GM12891 (cell line): ENCODE measurements at regions not wholly inside any gene's neighbourhood (a gene's known extent, or its start where the extent isn't known, plus 50 kb on each side); places are given as distances from the start of the nearest gene placed in this dataset.

Source experiments
- DNase-seq: peaks from one replicate; pipeline ENCODE4 v3.0.0; 2011; ENCODE audit warnings: low spot score; ENCODE audit not compliant: insufficient read length
- FAIRE-seq: peaks from 2 replicates; lab custom pipeline; 2011; peaks lifted over from hg19 to GRCh38; lab: Jason Lieb, UNC
- PAX5 ChIP-seq: IDR thresholded peaks from 2 replicates; pipeline ENCODE4 v1.6.1; 2011; ENCODE audit warnings: low read length, moderate library complexity, mild to moderate bottlenecking; ENCODE audit not compliant: insufficient read depth, severe bottlenecking
- POLR2A ChIP-seq: IDR thresholded peaks from 2 replicates; pipeline ENCODE4 v1.6.1; 2011; ENCODE audit warnings: low read depth, low read length, control low read depth
- POLR2AphosphoS5 ChIP-seq: IDR thresholded peaks from 2 replicates; pipeline ENCODE4 v1.6.1; 2011; ENCODE audit warnings: low read depth, low read length, control low read depth
- POU2F2 ChIP-seq: IDR thresholded peaks from 2 replicates; pipeline ENCODE4 v1.6.1; 2011; ENCODE audit warnings: low read depth, mild to moderate bottlenecking, control low read depth, low read length, moderate library complexity
- SPI1 ChIP-seq: IDR thresholded peaks from 2 replicates; pipeline ENCODE4 v1.6.1; 2011; ENCODE audit warnings: low read depth, low read length, control low read depth
- TAF1 ChIP-seq: IDR thresholded peaks from 2 replicates; pipeline ENCODE4 v1.6.1; 2011; ENCODE audit warnings: low read depth, low read length, control low read depth

DNA sequence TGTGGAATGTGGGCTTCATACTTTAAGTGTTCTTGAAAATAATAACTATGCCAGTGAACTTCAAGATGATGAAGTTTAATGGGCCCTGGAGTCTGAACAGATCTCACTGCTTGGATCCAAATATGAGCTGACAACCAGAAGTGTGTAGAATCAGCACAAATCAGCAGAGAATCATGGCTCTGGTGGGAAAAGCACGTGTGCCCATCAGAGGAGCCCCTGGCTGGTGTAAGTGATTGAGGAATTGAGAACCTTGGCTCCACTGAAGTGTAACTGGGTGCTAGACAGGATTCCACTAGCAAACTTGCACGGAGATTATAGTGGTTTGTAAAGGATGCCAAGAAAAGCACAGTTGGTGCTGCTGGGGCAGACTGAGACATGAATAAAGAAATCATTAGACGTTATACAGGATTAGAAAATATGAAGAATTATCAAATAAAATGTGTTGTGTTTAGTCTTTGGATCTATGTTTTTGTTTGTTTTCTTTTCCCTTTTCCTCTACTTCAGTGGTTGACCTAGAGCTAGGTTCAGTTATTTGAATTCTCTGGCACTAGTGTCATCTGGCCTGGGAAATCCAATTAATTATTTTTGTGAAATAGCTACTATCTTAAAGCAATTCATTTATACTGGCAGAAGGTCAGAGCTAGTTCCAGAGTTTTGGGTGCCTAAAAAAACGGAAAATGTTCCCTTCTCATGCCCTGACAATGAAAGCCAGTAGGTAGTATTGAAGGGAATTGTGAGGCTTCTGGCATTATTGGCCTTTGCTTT, 175.7 kb upstream of the MEOX2 start:
- TF ChIP-seq POU2F2 (no peak), POLR2AphosphoS5 (no peak), POLR2A (no peak), TAF1 (no peak), SPI1 (no peak)
- DNase-seq: no peak
- FAIRE-seq: no peak

DNA sequence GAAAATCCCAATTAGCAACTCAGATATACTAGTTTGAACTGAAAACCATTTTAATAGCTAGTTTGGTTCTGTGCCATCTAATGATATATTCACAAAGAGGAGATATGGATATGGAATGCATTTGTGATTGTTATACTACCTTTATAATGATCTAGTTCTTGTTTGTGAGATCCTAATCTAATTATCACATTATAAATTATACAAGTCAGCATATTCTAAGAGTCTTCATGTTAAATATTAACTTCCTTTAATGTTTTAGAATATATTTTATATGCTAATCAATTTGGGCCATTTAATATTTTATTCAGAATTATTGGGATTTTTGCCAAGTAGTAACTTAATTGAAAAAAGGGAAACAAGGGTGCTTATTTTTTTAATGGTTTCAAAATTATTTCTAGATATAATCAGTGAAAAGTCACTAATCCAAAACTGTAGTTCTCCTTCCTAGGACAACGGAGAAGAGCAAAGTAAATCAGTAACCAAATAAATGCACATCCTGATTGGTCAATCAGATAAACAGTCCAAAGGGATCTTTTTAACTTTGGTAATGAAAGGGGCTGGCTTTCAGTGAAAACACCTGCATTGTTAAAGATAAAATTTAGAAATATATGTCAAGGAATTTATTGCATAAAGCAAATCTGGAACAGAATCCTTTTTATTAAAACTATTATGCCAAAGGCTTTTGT, 173.9 kb upstream of the MEOX2 start:
- FAIRE-seq (no peak), DNase-seq (no peak)
- TF ChIP-seq TAF1 (no peak), SPI1 (no peak), PAX5 (no peak), POLR2A (no peak), POU2F2 (no peak), POLR2AphosphoS5 (no peak)

DNA sequence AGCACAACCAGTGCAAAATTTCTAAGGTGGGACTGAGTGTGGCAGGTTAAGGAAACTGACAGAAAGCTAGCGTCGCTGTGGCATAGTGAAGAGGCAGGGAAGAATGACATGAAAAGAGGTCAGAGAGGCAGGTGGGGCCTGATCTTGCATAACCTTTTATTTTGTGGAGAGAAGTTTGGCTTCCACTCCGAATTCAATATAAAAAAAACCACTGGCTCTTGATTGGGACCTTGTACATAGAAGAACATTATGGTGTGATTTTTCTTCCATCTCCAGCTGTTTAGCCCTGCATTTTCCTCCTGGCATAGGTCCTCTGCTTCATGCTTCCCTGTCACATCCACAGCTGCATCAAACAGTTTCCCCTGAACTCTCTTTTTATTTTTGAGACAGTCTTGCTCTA, 170.5 kb upstream of the MEOX2 start:
- no peak for DNase-seq
- no peak for FAIRE-seq
- TF ChIP-seq POLR2AphosphoS5: no peak
- TF ChIP-seq PAX5: no peak
- no peak for TF ChIP-seq TAF1
- no peak for TF ChIP-seq SPI1
- TF ChIP-seq POU2F2: no peak
- no peak for TF ChIP-seq POLR2A

DNA sequence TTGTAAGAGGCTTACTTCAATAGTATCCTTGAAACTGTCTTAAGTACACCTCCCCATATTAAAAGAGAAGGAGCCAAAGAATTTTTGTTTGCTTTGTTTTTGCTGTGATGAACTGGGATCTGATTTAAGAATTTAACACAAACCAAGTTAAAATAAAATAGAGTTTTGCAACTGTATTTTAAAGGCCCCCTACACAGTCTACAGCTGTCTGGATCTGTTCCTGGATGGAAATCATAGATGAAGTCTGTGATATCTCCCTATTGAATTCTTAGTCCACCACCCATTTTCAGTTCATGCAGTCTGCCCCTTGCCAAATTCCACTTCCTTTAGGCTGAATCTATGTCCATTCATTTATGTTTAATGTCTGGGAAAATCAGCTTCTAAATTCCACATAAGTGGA, 169.8 kb upstream of the MEOX2 start:
- no peak for DNase-seq
- TF ChIP-seq POLR2AphosphoS5 (no peak), SPI1 (no peak), POLR2A (no peak), POU2F2 (no peak), TAF1 (no peak), PAX5 (no peak)
- FAIRE-seq: no peak

DNA sequence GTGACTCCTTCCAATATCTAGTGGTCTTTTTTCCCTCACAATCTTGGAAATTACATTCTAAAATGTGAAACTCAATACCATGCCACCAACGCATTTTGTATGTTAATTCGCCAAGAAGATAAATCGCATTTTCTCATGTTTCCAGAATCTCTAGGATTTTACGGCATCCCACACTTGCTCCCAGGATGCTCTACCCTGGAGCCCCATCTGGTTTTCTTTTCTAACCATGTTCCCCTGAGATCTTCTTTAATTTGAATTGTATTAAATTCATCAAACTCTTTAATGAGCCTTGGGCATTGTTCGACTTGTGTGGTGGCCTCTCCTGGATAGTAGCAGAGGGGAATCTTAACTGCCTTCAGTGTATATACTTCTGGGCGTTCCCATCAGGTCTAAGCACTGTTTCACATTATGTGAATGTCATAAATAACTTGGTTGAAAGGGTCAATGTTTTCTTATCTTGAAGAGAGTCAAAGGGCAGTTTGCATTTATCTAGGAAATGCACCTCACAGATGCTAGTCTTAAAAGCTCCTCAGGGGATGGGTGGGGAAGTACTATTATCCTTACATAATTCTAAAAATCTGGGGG, 169.1 kb upstream of the MEOX2 start:
- TF ChIP-seq TAF1 (no peak), POU2F2 (no peak), POLR2AphosphoS5 (no peak), POLR2A (no peak), PAX5 (no peak), SPI1 (no peak)
- FAIRE-seq (no peak), DNase-seq (no peak)

DNA sequence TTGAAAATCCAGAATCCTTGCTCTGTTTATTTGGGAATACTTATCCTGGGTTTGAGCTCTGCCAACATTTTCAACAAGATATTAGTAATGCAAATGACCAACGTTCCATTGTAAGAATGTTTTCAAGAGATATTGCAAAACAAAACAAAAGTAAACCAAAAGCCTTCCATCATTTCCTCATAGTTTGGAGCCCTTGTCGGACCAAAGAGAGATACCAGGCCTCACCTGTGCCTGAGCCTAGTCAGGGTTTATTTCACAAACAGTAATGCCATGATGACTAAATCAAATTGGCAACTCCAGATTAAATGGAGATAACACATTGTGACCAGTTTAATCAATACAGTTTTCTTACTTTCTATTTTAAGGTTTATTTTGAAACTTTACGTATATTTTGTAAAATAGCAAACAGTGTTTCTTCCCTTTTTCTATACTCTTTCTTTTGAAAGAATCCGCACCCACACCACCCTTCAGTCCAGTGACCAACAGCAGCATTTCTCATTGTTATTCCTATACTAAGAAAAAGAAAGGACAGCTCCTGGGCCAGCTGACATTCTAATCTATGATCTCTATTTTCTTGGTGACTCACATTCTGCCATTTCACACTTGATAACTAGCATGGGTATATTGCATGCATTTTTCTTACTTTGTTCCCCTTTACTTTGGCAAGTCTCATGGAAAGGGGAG, 168.5 kb upstream of the MEOX2 start:
- TF ChIP-seq POU2F2: no peak
- no peak for FAIRE-seq
- DNase-seq: no peak

DNA sequence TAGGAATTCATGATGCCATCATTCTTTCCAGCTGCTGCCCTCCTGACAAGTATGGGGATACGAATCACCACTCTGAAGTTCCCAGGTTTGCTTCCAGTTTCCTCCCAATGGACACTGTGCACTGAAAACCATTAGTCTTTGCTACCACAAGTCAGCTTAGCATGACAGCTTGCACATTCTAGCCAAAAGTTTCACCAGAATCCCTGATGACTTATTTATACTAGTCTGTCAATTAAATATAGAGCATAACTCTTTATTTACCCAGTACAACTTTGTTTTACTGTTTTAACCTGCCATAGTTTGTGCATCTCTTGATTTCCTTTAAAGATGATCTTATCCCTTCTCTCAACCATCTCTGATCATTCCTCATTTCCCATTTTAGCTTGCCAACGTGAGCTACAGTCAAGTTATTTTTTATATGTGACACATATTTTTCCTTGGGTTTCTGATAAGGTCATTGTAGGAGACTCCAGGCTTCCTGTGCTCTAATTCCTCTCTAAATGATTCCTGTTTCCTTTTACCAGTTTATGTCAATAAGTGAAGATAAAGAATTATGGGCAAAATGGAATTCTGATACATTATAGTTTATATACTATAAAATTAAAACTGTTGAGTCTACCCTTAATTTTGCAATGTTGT, 167.5 kb upstream of the MEOX2 start:
- FAIRE-seq (no peak), DNase-seq (no peak)
- TF ChIP-seq POLR2AphosphoS5 (no peak), SPI1 (no peak), POLR2A (no peak), PAX5 (no peak), TAF1 (no peak), POU2F2 (no peak)

DNA sequence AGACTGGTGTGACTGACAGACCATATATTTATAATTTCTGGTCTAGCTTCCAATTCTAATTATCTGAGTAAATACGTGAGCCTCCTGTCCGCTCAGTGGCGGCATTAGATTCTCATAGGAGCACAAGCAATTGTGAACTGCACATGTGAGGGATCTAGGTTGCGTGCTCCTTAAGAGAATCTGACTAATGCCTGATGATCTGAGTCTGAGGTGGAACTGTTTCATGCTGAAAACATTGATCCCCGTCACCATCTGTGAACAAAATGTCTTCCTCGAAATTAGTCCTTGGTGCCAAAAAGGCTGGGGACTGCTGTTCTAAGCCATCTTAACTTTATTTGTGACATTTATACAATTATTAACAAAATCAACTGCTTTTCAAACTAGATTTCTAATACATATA, 164.7 kb upstream of the MEOX2 start:
- no peak for FAIRE-seq
- TF ChIP-seq TAF1: no peak
- TF ChIP-seq POU2F2: no peak
- TF ChIP-seq PAX5: no peak
- TF ChIP-seq POLR2AphosphoS5: no peak
- DNase-seq: no peak

DNA sequence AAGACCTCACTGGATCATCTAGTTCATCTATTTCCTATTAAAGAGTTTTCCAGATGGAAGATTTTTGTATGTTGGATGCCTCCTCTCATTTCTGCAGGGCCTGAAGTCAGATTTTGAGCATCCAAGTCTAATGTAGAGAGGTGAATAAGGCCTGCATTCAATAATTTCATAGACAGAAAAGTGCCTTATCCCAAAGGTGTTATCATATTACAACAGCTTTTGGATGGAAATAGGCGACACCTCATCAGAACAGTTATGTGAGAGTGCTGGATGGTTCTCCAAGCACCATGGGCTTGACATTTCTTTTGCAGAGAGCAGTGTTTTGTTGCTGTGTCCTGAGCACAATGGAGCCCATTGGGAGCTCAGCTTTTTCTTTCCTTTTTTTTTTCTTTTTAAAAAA, 162.4 kb upstream of the MEOX2 start:
- TF ChIP-seq SPI1 (no peak), PAX5 (no peak), TAF1 (no peak), POU2F2 (no peak), POLR2AphosphoS5 (no peak), POLR2A (no peak)
- DNase-seq (no peak), FAIRE-seq (no peak)

DNA sequence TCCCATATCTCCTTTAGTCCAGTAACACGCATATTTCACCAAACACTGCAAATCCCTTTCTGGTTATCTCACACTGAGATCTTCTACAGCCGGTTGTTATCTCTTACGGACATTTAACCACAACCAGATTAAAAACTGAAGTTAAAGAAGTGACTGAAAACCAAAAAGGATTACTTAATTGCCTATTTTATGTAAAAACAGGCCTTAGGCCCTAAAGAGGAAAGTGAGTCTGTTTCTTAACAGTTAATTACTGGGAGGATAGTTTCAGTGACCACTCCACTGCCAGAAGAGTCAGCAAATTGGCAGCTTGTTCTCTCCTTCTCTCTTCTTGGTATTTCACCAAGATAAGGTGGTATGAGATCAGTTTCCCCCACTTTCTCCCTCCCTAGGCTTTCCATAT, 161.9 kb upstream of the MEOX2 start:
- TF ChIP-seq POU2F2 (no peak), POLR2AphosphoS5 (no peak), TAF1 (no peak), PAX5 (no peak)
- no peak for DNase-seq
- FAIRE-seq: no peak

DNA sequence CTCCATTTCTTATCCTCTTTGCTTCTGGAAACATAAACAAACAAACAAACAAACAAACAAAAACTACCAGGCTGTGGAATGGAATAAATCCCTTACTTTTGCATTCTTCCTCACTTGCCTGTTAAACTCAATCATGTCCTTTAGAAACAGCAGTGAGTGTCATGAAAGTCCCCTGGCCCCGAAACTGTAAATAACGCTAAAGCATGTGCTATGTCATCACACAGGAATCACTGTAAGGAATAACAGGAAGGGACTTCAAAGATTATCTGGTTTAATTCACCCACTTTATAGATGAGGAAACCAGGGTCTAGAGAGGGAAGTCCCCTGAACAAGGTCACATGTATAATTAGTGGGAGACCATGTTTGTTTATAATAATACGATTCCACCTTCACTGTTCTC, 159.4 kb upstream of the MEOX2 start:
- no peak for FAIRE-seq
- DNase-seq: no peak
- no peak for TF ChIP-seq PAX5
- no peak for TF ChIP-seq TAF1
- TF ChIP-seq POLR2AphosphoS5: no peak
- no peak for TF ChIP-seq POLR2A
- no peak for TF ChIP-seq SPI1
- no peak for TF ChIP-seq POU2F2
